K562 (cell line): ENCODE measurements at regions not wholly inside any gene's neighbourhood (a gene's known extent, or its start where the extent isn't known, plus 50 kb on each side); places are given as distances from the start of the nearest gene placed in this dataset.

ENCODE experiments used
- ATAC-seq: fragments of 200-7000 bp; cut with Tn5 transposase; 3 replicates; pipeline ENCODE4 v1.9.1; 2020; ENCODE audit warnings: moderate library complexity
- BruUV-seq: library from RNA; stranded (reverse); fragments of 400-500 nt; replicated peaks from 2 replicates; lab custom pipeline; 2021; lab: Mats Ljungman, UMichigan
- CTCF ChIA-PET: fragments of 300-600 bp; formaldehyde crosslinking; extraction: SDS; loops from one replicate; lab custom pipeline; 2021; ENCODE audit warnings: low intra/inter-chr PET ratio; lab: Yijun Ruan, JAX
- POLR2A ChIA-PET: fragments of 300-600, 350-650 bp; sonication (Branson Sonifier 250); formaldehyde crosslinking; extraction: SDS; loops from one replicate; lab custom pipeline; 2021; ENCODE audit warnings: antibody characterized with exemption, inconsistent platforms; lab: Yijun Ruan, JAX
- DNase-seq, 4 experiments: peaks; one replicate each; pipeline versions ENCODE4 v3.0.0 to v3.0.0-alpha.2; 2011 to 2018; ENCODE audit warnings: low spot score in 3 of 4, mixed read lengths in 3 of 4; ENCODE audit errors: extremely low read depth in 1 of 4
- FAIRE-seq: peaks from 2 replicates; lab custom pipeline; 2011; peaks lifted over from hg19 to GRCh38; lab: Jason Lieb, UNC
- H2AFZ ChIP-seq: 2 replicates; pipeline ENCODE4 v1.6.0; 2011; ENCODE audit warnings: low read depth, low read length, control low read depth, inconsistent platforms
- H3K27ac ChIP-seq: fragments of 200-600 bp; 3 replicates; pipeline ENCODE4 v1.8.0; 2011; ENCODE audit warnings: low read depth, mild to moderate bottlenecking, control low read depth, inconsistent platforms, low read length, moderate library complexity, mixed read lengths; ENCODE audit errors: extremely low read depth
- H3K27me3 ChIP-seq, 2 experiments: fragments of 300-600 bp in 1 of 2; 2 replicates in 1 of 2; 3 replicates in 1 of 2; pipeline versions ENCODE4 v1.6.0 to v1.8.0; 2011; ENCODE audit warnings: inconsistent platforms in 2 of 2, low read length in 2 of 2, mild to moderate bottlenecking in 1 of 2, mixed read lengths in 1 of 2, moderate library complexity in 1 of 2; ENCODE audit not compliant: control insufficient read depth in 2 of 2, insufficient read depth in 2 of 2
- H3K36me3 ChIP-seq: fragments of 300-600 bp; 3 replicates; pipeline ENCODE4 v1.8.0; 2011; ENCODE audit warnings: mild to moderate bottlenecking, low read length, inconsistent platforms; ENCODE audit not compliant: control insufficient read depth, insufficient read depth
- H3K4me1 ChIP-seq, 2 experiments: fragments of 200-600 bp in 1 of 2; replicated peaks in 1 of 2; 2 replicates in 1 of 2; 3 replicates in 1 of 2; pipeline versions ENCODE4 v1.5.1 to v1.8.0; 2011; ENCODE audit warnings: inconsistent platforms in 2 of 2, low read length in 2 of 2, mild to moderate bottlenecking in 1 of 2, mixed read lengths in 1 of 2, moderate library complexity in 1 of 2; ENCODE audit not compliant: control insufficient read depth in 2 of 2, insufficient read depth in 2 of 2
- H3K4me2 ChIP-seq: 2 replicates; pipeline ENCODE4 v1.6.1; 2011; ENCODE audit warnings: low read length, control low read depth, inconsistent platforms, mixed read lengths; ENCODE audit not compliant: insufficient read depth
- H3K4me3 ChIP-seq: fragments of 200-600 bp; sonication (generic), shearing (Covaris generic); 2 replicates; pipeline ENCODE4 v1.5.1; 2016; ENCODE audit warnings: control low read depth, inconsistent platforms
- H3K79me2 ChIP-seq: fragments of 200-600 bp; 3 replicates; pipeline ENCODE4 v1.8.0; 2011; ENCODE audit warnings: low read length, inconsistent platforms; ENCODE audit not compliant: control insufficient read depth, insufficient read depth
- H3K9ac ChIP-seq, 2 experiments: 2 replicates each; pipeline versions ENCODE4 v1.6.0 to v1.6.1; 2011; ENCODE audit warnings: low read depth in 2 of 2, low read length in 2 of 2, control low read depth in 1 of 2, inconsistent platforms in 1 of 2, mild to moderate bottlenecking in 1 of 2, mixed read lengths in 1 of 2; ENCODE audit not compliant: insufficient read depth in 1 of 2
- H3K9me1 ChIP-seq: one replicate; pipeline ENCODE4 v1.6.0; 2011; ENCODE audit warnings: inconsistent platforms, mild to moderate bottlenecking, low read length, moderate library complexity; ENCODE audit not compliant: control insufficient read depth, insufficient read depth
- H3K9me3 ChIP-seq: replicated peaks from 2 replicates; pipeline ENCODE4 v1.5.1; 2011; ENCODE audit warnings: low read depth, low read length, inconsistent platforms; ENCODE audit not compliant: control insufficient read depth, insufficient read depth
- H4K20me1 ChIP-seq: replicated peaks from 2 replicates; pipeline ENCODE4 v1.6.1; 2011; ENCODE audit warnings: low read length, inconsistent platforms, mixed read lengths; ENCODE audit not compliant: control insufficient read depth, insufficient read depth
- ARID3B ChIP-seq: fragments of 250-450 bp; sonication (Bioruptor Pico); IDR thresholded peaks from 2 replicates; pipeline ENCODE4 v1.4.0; 2020; ENCODE audit warnings: borderline replicate concordance
- ATF6 ChIP-seq: sonication (generic); formaldehyde crosslinking; IDR thresholded peaks from 2 replicates; pipeline ENCODE4 v1.4.0; 2020; ENCODE audit warnings: mild to moderate bottlenecking, missing genetic modification reagents
- BRF1 ChIP-seq: IDR thresholded peaks from 3 replicates; pipeline ENCODE4 v1.6.1; 2011; ENCODE audit warnings: borderline replicate concordance, mild to moderate bottlenecking; ENCODE audit not compliant: insufficient read length; ENCODE audit errors: extremely low read depth
- JUN ChIP-seq, 2 experiments: sonication (generic) in 1 of 2; formaldehyde crosslinking in 1 of 2; IDR thresholded peaks; 2 replicates each; pipeline versions ENCODE4 v1.6.1 to v1.8.0; 2012 to 2022; ENCODE audit warnings: borderline replicate concordance in 2 of 2, mild to moderate bottlenecking in 2 of 2, improper control_type of control experiment in 1 of 2, low read depth in 1 of 2, low read length in 1 of 2, missing genetic modification reagents in 1 of 2
- RNF219 ChIP-seq: fragments of 250-450 bp; sonication (Bioruptor Pico); IDR thresholded peaks from 2 replicates; pipeline ENCODE4 v1.5.0; 2022; ENCODE audit warnings: mild to moderate bottlenecking
- SMAD1 ChIP-seq: fragments of 150-350 bp; IDR thresholded peaks from 2 replicates; pipeline ENCODE4 v1.6.1; 2014; ENCODE audit warnings: low read length, low read depth; ENCODE audit not compliant: partially characterized antibody
- SRF ChIP-seq, 2 experiments: fragments of 250-450, 450-650 bp in 1 of 2; sonication (Bioruptor Pico) in 1 of 2; sonication (generic) in 1 of 2; formaldehyde crosslinking; IDR thresholded peaks; 2 replicates each; pipeline versions ENCODE4 v1.5.0 to v1.5.1; 2020 to 2022; ENCODE audit warnings: mild to moderate bottlenecking in 1 of 2, missing genetic modification reagents in 1 of 2
- ZNF431 ChIP-seq: sonication (generic); formaldehyde crosslinking; IDR thresholded peaks from 2 replicates; pipeline ENCODE4 v1.8.0; 2022; ENCODE audit warnings: mild to moderate bottlenecking, missing genetic modification reagents
- WGBS: fragments of 100-300 bp; shearing (Covaris generic); methylation state at CpG from one replicate; pipeline ENCODE4 v1.1.6; 2016; ENCODE audit warnings: low coverage, mixed read lengths; ENCODE audit not compliant: insufficient coverage; ENCODE audit errors: missing lambda C conversion rate; 5-methylcytosine and 5-hydroxymethylcytosine counted together
- in situ Hi-C: fragments of 300-500 bp; cut with MboI; formaldehyde crosslinking; loops from 4 replicates; pipeline ENCODE4 v1.15.0; 2018; ENCODE audit warnings: inconsistent platforms, mixed read lengths
- intact Hi-C: fragments of 100-400 bp; cut with micrococcal nuclease; formaldehyde crosslinking; loops from 2 replicates; pipeline ENCODE4 v1.14.2; 2022

GRCh38 chr10:10716972-10717371 is 300.7 kb upstream of the CELF2 start:
- TF ChIP-seq ATF6 (CRISPR knock-in tag) (no peak), ZNF431 (CRISPR knock-in tag) (no peak), BRF1 (no peak), SMAD1 (no peak), JUN (IDR thresholded peaks at IDR 0.05; ENCODE audit: borderline replicate concordance, low read depth, low read length) (no peak), JUN (CRISPR knock-in tag; IDR thresholded peaks at IDR 0.05; ENCODE audit: borderline replicate concordance) (no peak), RNF219 (CRISPR knock-in tag) (no peak), SRF (CRISPR knock-in tag; IDR thresholded peaks at IDR 0.05) (no peak), ARID3B (no peak)
- intact Hi-C loops, result no loop called here
- no peak overlapping the region for H2AFZ ChIP-seq
- BruUV-seq, result no TSS peak
- H3K4me2 ChIP-seq, result no peak overlapping the region
- no peaks in the 10 kb centered on the region for H3K36me3 ChIP-seq
- no peaks in the 10 kb centered on the region for H4K20me1 ChIP-seq
- H3K9me3 ChIP-seq, result no peaks in the 10 kb centered on the region
- no peaks in the 10 kb centered on the region for H3K27me3 ChIP-seq
- ATAC-seq (no peak), DNase-seq (no peak), FAIRE-seq (no peak)
- ChIA-PET POLR2A (no interaction called here), CTCF (no interaction called here)
- no peaks in the 10 kb centered on the region for H3K9me1 ChIP-seq
- no peak overlapping the region for H3K4me3 ChIP-seq
- no peaks in the 10 kb centered on the region for H3K4me1 ChIP-seq
- 0% methylated on average over 4 of the region's 4 CpGs for WGBS
- H3K27ac ChIP-seq, result no peak overlapping the region
- H3K9ac ChIP-seq, result no peak overlapping the region
- H3K79me2 ChIP-seq, result no peaks in the 10 kb centered on the region
- in situ Hi-C loops, result no loop called here
